C4-2B (cell line): ENCODE measurements at regions not wholly inside any gene's neighbourhood (a gene's known extent, or its start where the extent isn't known, plus 50 kb on each side); places are given as distances from the start of the nearest gene placed in this dataset.

ENCODE experiments used
- ZFX ChIP-seq: fragments of 450-650 bp; IDR thresholded peaks from 2 replicates; pipeline ENCODE4 v1.6.1; 2017
- TF ChIP-seq, protein P1 (sequence below): fragments of 450-650 bp; conservative IDR thresholded peaks from 2 replicates; pipeline ENCODE4 v1.5.1; 2017; ENCODE audit warnings: mild to moderate bottlenecking

DNA sequence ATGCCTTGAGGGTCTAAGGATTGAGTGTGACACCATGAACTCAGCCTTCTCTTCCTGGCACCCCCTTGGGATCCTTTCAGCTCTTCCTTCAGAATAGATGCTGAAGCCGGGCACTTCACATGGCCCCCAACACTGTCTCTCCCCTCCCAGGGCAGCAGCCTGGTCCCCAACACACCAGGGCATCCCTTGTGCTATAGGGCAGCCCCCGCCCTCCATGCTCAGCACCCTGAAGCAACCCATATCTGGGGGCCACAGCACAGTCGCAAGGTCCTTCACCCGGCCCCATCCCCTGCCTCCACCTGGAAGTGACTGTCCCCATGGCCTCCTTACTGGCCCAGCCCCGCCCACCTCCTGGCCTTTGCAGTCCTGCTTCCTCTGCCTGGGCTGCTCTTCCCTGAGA is 143.1 kb downstream of the C16orf95 start:
- TF ChIP-seq, protein P1, sequence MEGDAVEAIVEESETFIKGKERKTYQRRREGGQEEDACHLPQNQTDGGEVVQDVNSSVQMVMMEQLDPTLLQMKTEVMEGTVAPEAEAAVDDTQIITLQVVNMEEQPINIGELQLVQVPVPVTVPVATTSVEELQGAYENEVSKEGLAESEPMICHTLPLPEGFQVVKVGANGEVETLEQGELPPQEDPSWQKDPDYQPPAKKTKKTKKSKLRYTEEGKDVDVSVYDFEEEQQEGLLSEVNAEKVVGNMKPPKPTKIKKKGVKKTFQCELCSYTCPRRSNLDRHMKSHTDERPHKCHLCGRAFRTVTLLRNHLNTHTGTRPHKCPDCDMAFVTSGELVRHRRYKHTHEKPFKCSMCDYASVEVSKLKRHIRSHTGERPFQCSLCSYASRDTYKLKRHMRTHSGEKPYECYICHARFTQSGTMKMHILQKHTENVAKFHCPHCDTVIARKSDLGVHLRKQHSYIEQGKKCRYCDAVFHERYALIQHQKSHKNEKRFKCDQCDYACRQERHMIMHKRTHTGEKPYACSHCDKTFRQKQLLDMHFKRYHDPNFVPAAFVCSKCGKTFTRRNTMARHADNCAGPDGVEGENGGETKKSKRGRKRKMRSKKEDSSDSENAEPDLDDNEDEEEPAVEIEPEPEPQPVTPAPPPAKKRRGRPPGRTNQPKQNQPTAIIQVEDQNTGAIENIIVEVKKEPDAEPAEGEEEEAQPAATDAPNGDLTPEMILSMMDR = no peak
- no peak for TF ChIP-seq ZFX
